ENCODE measurements at regions not wholly inside any gene's neighbourhood (a gene's known extent, or its start where the extent isn't known, plus 50 kb on each side); places are given as distances from the start of the nearest gene placed in this dataset.

DNA sequence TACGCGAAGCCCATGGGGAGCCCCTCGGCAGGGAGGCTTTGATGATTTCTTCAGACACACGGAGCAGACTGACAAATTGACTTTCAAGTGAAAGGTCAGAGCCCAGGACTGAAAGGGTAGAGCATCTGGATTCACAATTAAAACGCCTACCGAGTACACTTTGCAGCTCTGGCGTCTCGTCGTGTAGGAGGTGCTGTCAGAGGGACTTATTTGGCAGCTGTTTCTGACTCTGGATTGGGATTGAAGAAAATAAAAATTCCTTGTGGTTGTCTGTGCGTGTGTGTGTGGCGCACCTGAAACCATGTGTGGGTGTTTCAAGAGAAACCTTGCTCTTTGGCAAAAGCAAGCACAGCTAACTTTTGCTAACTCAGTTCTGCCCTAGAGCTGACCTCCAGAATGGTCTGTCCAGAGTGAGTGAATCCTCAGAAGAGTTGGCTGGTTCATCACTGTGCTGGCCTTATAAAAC is 348.7 kb downstream of the HLX start:
- no peak overlapping the region for H2AFZ ChIP-seq (ENCODE audit: insufficient read depth, low read depth, low read length, poor library complexity, severe bottlenecking)

DNA sequence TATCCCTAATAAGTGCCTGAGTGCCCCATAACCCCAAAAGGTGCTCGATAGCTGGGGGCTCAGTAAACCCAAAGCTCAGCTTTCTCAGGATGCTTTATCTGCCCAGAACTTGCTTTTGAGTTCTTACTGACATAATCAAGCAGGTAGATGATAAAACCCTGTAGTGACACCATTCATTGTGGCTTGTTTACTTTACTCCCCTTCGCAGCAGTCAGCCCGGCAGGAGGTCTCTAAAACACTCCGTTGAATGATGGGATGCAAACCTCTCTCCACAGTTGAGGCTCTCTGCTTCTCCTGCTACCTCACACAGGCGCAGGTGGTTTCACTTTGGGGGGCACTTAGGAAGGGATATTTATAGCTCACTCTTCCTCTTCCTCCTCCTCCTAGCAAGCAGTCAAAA is 349.4 kb downstream of the HLX start:
- no peaks in the 10 kb centered on the region for H3K4me1 ChIP-seq (ENCODE audit: control insufficient read depth in 2 of 2, insufficient read depth in 2 of 2, low read length in 2 of 2)
- no peak overlapping the region for H3K9ac ChIP-seq (ENCODE audit: low read length)
- no peak for TF ChIP-seq EZH2 (IDR thresholded peaks at IDR 0.05; ENCODE audit: borderline replicate concordance, insufficient read depth, low read depth, low read length, poor library complexity, severe bottlenecking)
- TF ChIP-seq, protein P1, sequence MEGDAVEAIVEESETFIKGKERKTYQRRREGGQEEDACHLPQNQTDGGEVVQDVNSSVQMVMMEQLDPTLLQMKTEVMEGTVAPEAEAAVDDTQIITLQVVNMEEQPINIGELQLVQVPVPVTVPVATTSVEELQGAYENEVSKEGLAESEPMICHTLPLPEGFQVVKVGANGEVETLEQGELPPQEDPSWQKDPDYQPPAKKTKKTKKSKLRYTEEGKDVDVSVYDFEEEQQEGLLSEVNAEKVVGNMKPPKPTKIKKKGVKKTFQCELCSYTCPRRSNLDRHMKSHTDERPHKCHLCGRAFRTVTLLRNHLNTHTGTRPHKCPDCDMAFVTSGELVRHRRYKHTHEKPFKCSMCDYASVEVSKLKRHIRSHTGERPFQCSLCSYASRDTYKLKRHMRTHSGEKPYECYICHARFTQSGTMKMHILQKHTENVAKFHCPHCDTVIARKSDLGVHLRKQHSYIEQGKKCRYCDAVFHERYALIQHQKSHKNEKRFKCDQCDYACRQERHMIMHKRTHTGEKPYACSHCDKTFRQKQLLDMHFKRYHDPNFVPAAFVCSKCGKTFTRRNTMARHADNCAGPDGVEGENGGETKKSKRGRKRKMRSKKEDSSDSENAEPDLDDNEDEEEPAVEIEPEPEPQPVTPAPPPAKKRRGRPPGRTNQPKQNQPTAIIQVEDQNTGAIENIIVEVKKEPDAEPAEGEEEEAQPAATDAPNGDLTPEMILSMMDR (IDR thresholded peaks at IDR 0.05) = no peak
- Mint-ChIP-seq H3K27ac (no peak overlapping the region), H3K4me3 (no peak overlapping the region), H3K4me1 (no peaks in the 10 kb centered on the region), H3K27me3 (peaks cover 27% of the 10 kb centered on the region), H3K9me3 (ENCODE audit: insufficient read depth) (peaks cover 7% of the 10 kb centered on the region)
- no peak overlapping the region for H3K4me3 ChIP-seq (ENCODE audit: control extremely low read depth in 1 of 5, extremely low read depth in 1 of 5, insufficient read depth in 1 of 5, low read depth in 2 of 5, low read length in 4 of 5)
- H3K4me2 ChIP-seq (replicated peaks; ENCODE audit: low read depth, low read length, poor library complexity, severe bottlenecking) = no peak overlapping the region
- 17% methylated on average over 4 of the region's 5 CpGs for WGBS (ENCODE audit: insufficient coverage)
- POLR2A ChIA-PET = no interaction called here
- H3K36me3 ChIP-seq (replicated peaks in 1 of 2; ENCODE audit: control extremely low read depth in 1 of 2, control insufficient read depth in 1 of 2, extremely low read depth in 1 of 2, insufficient read depth in 2 of 2, low read length in 1 of 2) = no peaks in the 10 kb centered on the region
- no peaks in the 10 kb centered on the region for H3K79me2 ChIP-seq (ENCODE audit: control insufficient read depth, insufficient read depth, low read length)
- H4K20me1 ChIP-seq (ENCODE audit: control insufficient read depth, insufficient read depth, low read length, poor library complexity, severe bottlenecking) = no peaks in the 10 kb centered on the region
- CTCF ChIA-PET = interaction anchor here (0.7 to 0.9 kb wide), 2 partner anchors 25 to 1227 kb away, joined by 3 to 4 read pairs; no protein-coding TSS in a partner anchor
- DNase-seq = no peak
- peaks cover 0 to 6% (median 3%) of the 10 kb centered on the region in 3 donors for H3K9me3 ChIP-seq (ENCODE audit: control extremely low read depth in 1 of 3, control insufficient read depth in 2 of 3, insufficient read depth in 1 of 3, low read length in 2 of 3)
- H3K27me3 ChIP-seq (replicated peaks in 1 of 4; ENCODE audit: control extremely low read depth in 1 of 4, control insufficient read depth in 3 of 4, insufficient read depth in 4 of 4, low read length in 3 of 4) = peaks cover 0 to 3% (median under 1%) of the 10 kb centered on the region in 4 experiments
- no peak overlapping the region for H3K27ac ChIP-seq (ENCODE audit: low read length in 2 of 2)
- intact Hi-C loops (cut with micrococcal nuclease) = no loop called here
- no peak for ATAC-seq (ENCODE audit: low read depth)
- no peak overlapping the region for H2AFZ ChIP-seq (ENCODE audit: insufficient read depth, low read depth, low read length, poor library complexity, severe bottlenecking)

More for the DNA sequence above, 348.7 kb downstream of the HLX start:
- Histone ChIP-seq H4K20me1 (ENCODE audit: control insufficient read depth, insufficient read depth, low read length, poor library complexity, severe bottlenecking) (no peaks in the 10 kb centered on the region), H3K36me3 (replicated peaks in 1 of 2; ENCODE audit: control extremely low read depth in 1 of 2, control insufficient read depth in 1 of 2, extremely low read depth in 1 of 2, insufficient read depth in 2 of 2, low read length in 1 of 2) (no peaks in the 10 kb centered on the region), H3K9me3 (ENCODE audit: control extremely low read depth in 1 of 3, control insufficient read depth in 2 of 3, insufficient read depth in 1 of 3, low read length in 2 of 3) (peaks cover 0 to 9% (median 6%) of the 10 kb centered on the region in 3 donors), H3K4me3 (ENCODE audit: control extremely low read depth in 1 of 5, extremely low read depth in 1 of 5, insufficient read depth in 1 of 5, low read depth in 2 of 5, low read length in 4 of 5) (no peak overlapping the region), H3K4me1 (ENCODE audit: control insufficient read depth in 2 of 2, insufficient read depth in 2 of 2, low read length in 2 of 2) (no peaks in the 10 kb centered on the region), H3K79me2 (ENCODE audit: control insufficient read depth, insufficient read depth, low read length) (no peaks in the 10 kb centered on the region), H3K27ac (ENCODE audit: low read length in 2 of 2) (no peak overlapping the region), H3K27me3 (replicated peaks in 1 of 4; ENCODE audit: control extremely low read depth in 1 of 4, control insufficient read depth in 3 of 4, insufficient read depth in 4 of 4, low read length in 3 of 4) (peaks cover 0 to 3% (median under 1%) of the 10 kb centered on the region in 4 experiments), H3K4me2 (replicated peaks; ENCODE audit: low read depth, low read length, poor library complexity, severe bottlenecking) (no peak overlapping the region), H3K9ac (ENCODE audit: low read length) (no peak overlapping the region)
- Mint-ChIP-seq H3K27ac (no peak overlapping the region), H3K4me3 (no peak overlapping the region), H3K9me3 (ENCODE audit: insufficient read depth) (peaks cover 7% of the 10 kb centered on the region), H3K27me3 (peaks cover 27% of the 10 kb centered on the region), H3K4me1 (no peaks in the 10 kb centered on the region)
- no peak for DNase-seq
- WGBS (ENCODE audit: insufficient coverage) = 79% methylated on average over 11 of the region's 11 CpGs
- intact Hi-C loops (cut with micrococcal nuclease) = no loop called here
- no peak for ATAC-seq (ENCODE audit: low read depth)
- POLR2A ChIA-PET = no interaction called here
- CTCF ChIA-PET = no interaction called here
- TF ChIP-seq, protein P1 (IDR thresholded peaks at IDR 0.05) = no peak
- TF ChIP-seq EZH2 (IDR thresholded peaks at IDR 0.05; ENCODE audit: borderline replicate concordance, insufficient read depth, low read depth, low read length, poor library complexity, severe bottlenecking) = no peak

All from B cell (primary cell).